Fibroblast of skin of left biceps (primary cell): ENCODE measurements at regions not wholly inside any gene's neighbourhood (a gene's known extent, or its start where the extent isn't known, plus 50 kb on each side); places are given as distances from the start of the nearest gene placed in this dataset.
"Not testable (repeated sequence)": the region's sequence is repeated elsewhere in the genome, so short reads cannot be mapped to it uniquely, and the experiment has no call there.

ENCODE experiments used
- DNase-seq, 2 experiments: peaks; one replicate each; pipeline ENCODE4 v3.0.0-alpha.2; 2013; ENCODE audit warnings: low read depth in 2 of 2

DNA sequence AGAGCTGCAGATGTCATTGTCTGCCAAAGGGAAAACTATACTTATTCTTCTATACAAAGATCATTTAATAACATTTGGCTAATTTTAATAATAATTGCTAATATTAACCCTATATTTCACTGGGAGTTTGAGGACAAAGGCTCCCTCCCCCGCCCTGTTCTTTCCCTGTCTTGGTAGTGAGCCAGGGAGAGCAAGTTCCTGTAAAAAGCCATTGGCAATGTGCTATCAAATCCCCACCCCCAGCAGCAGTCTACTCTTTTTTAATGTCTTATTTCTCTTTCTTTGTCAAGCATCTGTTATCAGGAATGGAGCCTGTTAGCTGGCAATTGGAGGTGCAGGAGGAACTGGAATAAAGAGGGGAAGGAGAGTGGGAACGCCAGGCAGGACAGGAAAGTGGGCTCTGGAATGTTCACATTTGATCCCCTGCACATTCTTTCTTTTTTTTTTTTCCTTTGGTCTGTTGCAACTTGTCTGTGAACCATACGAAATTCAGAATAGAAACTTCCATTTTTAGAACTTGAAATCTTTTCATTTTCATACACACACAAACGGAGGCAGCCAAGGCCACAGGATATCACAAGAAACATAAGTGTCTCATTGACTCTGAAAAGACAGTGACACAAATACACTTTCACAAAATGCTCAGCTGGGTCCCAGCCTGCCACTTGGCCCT lies 664.8 kb upstream of the ZNF608 start:
- DNase-seq, result peak in 1 of 2 experiments; percentile 20

DNA sequence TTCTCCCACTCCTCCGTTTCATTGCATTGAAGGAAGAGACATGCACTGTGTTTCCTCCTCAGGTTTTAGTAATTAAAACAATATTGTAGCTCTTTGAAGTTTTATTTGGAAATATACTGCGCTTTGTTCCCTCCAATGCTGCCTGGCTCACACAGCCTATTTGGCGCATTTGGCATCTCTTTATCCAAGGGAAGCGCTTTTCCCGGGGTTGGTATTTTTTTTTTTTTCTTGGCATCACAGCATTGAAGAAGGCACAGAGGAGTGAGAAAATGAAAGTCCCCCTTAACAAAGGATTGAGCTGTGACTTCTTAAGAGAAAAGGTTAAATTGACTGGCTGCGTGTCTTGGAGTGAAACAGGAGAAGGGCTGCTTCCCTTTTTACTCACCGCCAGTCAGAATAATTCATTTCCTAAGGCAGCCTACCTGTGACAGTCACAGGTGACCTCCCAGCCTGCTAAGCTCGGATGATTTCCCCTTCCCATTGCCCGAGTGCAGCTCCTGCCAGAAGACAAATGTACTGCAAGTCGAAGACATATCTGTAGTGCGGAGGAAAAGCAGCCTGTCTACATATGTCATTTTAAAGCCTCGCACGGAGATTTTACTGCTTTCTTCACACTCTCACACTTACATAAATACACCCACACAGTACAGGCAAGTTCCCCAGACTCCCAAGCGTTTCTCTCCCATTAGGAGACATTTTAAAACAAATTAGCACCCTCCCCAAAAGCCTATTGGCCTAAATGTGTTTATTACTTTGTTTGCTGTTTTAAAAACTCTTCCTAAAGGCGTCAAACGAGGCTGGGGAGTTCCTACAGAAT lies 665.5 kb upstream of the ZNF608 start:
- DNase-seq, result no peak

DNA sequence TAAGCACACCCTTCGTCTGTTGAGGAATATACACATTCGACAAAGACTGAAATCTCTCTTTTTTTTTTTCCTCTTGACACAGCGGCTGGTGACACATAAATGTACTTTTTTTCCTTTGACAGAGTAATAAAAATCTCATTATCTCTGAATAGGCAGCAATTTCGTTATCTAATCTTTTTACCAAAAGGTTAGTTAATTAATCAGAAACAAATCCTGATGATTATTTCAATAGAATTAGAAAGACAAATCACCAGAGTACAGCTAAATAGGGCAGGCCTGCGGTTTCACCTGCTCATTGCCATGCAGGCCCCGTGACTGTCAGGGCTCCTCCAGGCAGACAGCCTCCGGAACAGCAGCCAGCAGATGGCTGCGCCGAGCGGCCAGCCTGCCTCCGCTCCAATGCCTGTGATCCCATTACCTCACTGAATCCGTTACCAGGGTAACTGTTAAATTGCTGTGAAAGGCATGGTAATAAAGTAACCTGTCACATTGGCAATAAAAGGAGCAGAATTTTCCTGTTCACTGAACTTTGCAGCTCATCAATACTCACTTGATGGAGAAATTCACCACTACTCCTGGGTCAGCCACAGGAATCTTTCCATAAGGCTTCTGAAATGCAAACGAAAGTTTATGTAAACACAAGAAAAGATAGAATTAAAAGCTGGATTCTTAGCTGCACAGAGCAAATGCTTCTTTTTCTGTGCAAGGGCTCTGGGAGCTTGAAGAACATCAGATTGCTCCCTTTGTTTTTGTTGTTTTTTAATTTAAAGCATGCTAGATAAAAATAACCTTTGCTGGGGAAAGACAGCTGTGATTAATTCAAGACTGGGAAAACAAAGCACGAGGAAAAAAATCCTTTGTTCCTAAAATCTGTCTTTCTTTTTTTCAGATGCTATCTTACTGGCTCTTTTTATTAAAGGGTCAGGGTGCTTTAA lies 666.4 kb upstream of the ZNF608 start:
- peak; percentile 71 to 77 for DNase-seq

DNA sequence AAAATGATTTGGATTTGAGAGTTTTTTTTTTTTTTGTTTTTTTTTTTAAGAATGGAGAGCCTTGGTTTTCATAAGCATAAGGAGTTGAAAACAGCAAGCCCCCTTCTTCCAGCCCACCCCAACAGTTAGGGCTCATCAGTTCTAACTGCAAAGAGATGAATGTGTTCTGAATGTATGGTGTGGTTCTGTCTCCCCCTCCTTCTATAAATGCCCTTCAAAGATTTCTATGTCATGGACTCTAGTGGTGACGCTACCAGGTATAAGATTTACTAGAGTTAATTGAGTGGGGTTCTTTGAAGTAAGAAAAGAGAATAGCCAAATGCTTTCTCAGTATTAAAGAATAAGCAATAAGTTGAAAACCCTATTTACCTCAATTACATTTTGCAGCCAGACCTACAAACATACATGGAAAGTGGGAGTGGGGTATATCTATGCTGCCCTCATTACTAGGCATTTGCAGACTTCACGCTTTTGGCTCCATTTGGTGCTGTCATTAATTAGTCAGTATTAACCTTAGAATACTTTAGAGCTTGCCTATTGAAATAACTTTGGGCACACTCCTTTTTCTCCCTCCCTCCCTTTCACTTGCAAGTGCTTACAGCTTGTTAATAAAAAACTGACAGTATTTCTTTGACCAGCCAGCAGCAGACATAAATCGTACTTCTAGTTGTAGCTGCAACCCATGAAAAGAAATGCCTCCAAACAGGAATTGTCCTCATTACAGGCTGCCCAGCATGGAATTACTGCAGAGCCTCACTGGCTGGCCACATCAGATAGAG lies 667.2 kb upstream of the ZNF608 start:
- no peak for DNase-seq

DNA sequence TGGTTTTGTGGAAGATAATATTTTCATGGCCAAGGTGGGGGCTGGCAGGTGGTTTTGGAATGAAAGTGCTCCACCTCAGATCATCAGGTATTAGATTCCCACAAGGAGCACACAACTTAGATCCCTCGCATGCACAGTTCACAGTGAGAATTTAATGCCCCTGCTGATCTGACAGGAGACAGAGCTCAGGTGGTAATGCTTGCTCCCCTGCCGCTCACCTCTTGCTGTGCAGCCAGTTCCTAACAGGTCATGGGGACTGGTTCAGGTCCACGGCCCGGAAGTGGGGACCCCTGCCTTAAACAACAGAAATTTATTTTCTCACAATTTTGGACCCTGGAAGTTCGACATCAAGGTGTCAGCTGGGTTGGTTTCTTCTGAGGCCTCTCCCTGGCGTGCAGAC lies 668.7 kb upstream of the ZNF608 start:
- DNase-seq, result no peak

DNA sequence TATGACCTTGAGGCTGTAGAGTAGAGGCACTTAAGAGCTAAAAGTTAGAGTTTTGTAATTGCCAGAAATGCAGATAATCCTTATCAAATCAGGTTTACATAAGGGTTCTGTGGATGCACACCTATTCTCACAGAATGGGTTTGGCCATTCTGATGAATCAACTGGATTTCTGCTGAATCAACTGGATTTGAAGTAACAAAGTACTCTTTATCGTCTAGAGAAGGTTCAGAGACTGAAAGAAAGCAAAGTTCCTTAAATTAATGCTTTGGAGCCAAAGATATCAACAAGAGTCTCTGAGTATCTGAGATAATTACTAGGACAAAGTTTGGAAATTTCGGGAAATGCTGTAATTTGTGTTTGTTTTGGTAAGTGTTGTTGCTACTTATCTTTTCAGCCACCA lies 669.6 kb upstream of the ZNF608 start:
- DNase-seq, result no peak

DNA sequence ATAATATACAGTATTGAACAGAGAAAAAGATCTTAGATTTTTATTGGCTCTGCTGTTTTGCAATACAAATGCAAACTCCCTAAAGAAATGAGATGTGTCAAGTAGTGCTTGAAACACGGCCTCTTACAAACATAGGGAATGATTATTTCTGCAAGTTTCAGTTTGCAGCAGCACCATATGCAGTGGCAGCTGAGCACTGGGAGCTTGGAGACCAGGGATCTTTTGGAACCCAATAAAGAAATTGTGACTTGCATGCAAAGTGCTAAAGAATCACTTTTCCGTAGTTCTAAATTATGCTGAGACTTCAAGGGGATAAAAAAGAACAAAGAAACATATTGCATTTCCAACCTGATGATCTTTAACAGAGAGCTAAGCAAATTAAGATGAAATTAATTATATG lies 674.6 kb upstream of the ZNF608 start:
- no peak for DNase-seq

DNA sequence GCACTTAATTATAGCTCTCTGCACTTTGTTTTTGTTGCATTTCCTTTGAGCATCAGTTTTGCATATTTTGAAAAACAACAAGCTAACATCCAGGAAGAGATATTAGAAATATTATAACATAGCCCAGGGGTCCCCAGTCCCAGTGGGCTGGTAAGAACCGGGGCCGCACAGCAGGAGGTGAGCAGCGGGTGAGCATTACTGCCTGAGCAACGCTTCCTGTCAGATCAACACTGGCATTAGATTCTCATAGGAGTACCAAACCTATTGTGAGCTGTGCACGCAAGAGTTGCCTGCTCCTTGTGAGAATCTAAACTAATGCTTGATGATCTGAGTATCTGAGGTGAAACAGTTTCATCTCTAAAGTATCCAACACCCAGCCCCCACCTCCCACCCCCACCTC lies 675.9 kb upstream of the ZNF608 start:
- no peak for DNase-seq

DNA sequence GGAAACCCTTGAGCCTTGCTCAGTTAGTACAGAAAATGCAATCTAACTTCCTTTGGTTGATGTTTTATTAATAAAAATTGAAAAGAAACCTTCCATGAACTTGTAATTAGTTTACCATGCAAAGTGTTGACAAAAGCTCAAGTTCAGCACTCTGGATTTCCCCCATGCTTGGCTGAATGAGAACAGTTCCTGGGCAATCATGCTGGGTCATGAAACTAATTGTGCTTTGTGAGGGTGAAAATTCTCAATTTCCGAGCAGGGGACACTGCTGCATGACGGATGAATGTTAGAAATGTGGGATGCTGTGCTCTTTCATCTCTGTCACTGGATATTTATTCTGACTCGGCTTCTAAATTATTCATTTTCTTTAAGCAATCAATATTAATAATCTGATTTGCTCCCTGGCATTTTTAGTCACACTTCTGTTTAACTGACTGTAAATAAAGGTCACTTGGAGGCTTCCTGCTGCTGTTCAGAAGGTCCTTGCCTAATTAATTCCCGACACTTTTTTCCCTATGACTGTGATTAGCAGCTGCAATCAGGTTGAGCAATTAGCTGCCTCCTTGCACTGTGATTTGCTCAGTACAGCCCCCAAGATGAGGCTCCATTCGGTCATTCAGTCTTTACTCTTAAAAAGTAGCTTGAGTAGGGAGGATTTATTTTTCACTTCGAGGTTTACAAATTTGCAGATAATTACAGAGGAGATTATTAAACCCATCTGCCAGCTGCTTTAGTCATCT lies 678.1 kb upstream of the ZNF608 start:
- no peak for DNase-seq

DNA sequence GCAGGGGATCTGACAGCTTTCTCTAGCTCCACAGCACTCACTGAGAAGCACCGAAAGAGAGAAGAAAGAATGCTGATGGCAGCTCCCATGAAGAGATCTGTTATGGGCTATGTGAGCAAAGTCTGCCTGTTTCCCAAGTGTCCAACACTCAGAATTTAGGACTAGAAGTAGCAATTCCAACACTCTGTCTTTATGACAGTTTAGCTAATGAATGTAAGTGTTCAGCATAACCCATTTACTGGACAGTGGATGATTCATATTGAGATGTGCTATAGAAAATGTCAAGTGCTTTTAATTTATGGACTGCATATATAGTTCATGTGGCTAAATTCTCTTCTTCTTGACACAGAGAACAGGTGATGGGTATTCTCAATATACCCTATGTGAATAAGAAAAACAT lies 683.1 kb upstream of the ZNF608 start:
- DNase-seq, result no peak

DNA sequence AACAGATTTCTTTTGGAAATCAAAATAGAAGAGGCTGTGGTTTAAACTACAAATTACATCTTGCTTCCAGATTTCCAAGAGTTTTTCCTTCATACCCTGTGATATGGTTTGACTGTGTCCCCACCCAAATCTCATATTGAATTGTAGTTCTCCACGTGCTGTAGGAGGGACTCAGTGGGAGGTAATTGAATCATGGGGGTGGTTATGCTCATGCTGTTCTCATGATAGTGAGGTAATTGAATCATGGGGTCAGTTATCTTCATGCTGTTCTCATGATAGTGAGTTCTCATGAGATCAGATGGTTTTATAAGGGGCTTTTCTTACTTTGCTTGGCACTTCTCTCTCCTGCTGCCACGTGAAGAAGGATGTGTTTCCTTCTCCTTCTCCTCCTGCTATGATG lies 687.0 kb upstream of the ZNF608 start:
- DNase-seq, result no peak

DNA sequence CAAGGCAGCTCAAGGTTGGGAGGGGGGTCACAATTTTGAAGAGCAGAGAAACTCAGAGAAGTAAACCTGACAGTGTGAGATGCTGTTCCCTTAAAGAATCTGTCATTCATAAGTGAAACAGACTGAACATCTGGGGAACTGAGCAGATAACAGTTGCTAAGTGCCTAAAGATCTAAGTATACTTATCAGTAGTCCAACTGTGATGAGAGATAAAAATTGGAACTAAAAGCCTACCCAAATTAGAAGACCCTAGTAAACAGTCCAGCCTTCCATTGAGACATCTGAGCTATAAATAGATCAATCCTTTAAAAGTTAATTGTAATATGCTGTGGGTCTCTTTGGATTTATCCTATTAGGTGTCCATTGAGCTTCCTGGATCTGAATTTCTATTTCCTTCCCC lies 692.8 kb upstream of the ZNF608 start:
- no peak for DNase-seq

DNA sequence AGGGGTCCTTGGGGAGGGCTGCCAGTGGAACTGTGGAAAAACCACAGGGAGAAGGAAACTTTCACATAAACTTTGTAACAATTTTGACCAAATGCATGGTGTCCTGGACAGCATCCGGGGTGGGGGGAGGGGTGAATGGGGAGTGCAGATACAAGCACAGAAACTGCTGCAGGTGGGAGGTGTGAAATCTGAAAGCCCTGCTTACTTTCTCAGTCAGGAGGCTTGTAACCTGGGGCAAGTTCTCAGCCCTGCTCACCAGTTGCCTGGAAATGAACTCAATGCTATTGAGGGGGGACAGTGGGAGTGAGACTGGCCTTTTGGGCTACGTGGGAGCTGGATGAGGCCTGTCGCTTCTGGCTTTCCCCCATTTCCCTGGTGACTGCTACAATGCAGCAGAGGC lies 694.5 kb upstream of the ZNF608 start:
- no peak for DNase-seq

DNA sequence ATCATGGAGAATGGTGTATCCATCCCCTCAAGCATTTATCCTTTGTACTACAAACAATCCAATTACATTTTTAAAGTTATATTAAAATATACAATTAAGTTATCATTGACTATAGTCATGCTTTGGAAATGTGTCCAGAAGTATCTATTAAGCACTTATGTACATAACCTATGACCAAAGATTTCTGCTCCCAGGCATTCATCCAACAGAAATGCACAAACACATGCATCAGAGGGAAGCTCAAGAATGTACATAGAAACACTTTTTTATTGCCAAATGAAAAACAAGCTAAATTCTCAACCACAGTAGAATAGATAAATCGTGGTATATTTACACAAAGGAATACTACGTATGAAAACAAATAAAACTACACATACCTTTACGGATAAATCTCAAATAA lies 700.5 kb upstream of the ZNF608 start:
- peak; percentile 32 to 36 for DNase-seq

DNA sequence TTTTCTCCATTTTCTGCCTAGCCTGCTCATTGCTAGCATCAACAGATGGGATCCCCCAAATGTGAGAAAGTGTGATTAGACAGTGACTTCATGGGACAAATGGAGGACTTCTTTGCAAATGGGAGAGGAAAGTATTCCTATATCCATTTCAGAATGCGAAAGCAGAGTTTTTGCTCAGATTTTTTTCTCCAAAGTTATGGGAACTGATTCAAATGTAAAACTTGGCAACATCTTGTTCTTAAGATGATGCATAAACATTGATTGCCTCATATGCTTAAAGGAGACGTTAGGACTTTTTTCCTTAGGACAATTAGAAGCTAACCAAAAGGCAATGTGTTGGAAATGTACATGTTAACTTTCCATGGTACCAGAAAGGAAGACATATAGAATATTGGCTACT lies 704.3 kb upstream of the ZNF608 start:
- DNase-seq, result peak; percentile 19 to 30

DNA sequence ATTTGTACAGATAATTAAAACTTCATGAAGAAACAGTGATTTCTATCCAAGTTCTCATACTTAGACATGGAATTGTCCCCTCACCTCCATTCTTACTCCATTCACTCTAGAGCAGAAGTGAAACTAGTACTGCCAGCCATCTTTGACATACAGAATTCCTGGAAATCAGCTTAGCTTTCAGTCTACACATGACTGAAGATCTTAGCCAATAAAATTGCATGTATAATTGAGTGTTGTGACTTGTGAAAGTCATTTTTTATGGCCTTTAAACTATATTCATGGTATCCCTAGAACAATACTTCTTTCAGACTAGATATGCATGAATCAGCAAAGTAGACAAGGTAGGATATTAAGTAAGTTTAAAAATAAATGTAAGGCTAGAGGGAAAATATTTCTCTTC lies 705.2 kb upstream of the ZNF608 start:
- no peak for DNase-seq

DNA sequence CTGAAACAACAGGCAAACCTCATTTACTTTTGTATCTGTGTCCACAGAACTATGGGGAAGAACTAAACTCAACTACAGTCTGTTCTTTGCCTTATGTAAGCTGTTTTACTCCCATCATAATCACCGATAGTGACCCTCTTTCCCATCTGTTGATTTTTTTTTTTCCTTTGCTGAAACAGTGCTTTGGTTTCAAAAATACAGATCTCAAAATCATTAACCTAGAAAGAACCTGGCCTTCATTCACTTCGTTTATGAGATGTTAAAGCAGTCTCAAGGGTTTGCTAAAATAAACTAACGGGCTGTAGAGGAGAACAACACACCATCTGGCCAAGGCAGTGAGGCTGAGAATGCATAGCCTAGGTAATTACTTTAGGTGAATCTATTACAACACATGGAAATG lies 706.6 kb upstream of the ZNF608 start:
- no peak for DNase-seq

DNA sequence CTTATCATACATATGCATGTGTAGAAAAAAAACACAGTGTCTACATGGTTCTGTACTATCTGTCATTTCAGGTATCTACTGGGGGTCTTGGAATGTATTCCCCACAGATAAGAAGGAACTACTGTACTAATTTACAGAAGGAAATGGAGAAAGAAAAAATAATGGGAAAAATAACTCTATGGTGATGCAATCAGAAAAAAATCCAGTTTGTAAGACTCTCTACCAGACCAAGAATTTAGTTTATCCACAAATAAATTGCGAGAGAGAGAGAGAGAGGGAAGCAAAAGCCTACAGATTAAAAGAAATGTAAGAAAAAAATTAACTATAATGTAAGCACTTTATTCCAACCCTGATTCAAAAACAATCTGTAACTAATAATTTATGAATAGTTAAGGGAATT lies 708.6 kb upstream of the ZNF608 start:
- peak in 1 of 2 experiments; percentile 7 for DNase-seq

DNA sequence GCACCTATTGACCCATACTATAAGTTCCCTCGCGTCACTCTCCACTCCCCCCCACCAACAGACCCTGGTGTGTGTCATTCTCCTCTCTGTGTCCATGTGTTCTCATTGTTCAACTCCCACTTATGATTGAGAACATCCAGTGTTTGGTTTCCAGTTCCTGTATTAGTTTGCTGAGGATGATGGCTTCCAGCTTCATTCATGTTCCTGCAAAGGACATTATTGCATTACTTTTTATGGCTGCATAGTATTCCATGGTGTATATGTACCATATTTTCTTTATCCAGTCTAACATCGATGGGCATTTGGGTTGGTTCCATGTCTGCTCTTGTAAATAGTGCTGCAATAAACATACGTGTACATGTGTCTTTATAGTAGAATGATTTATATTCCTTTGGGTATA lies 709.6 kb upstream of the ZNF608 start:
- DNase-seq, result not testable (repeated sequence)

DNA sequence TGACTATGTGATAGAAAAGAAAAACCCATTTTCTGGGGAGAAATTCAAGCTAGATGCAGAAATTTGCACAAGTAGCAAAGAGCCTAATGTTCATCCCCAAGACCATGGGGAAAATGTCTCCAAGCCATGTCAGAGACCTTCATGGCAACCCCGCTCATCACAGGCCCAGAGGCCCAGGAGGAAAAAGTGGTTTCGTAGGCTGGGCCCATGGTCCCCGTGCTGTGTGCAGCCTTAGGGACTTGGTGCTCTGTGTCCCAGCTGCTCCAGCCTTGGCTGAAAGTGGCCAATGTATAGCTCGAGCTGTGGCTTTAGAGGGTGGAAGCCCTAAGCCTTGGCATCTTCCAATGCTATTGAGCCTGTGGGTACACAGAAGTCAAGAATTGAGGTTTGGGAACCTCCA lies 711.2 kb upstream of the ZNF608 start:
- no peak for DNase-seq

DNA sequence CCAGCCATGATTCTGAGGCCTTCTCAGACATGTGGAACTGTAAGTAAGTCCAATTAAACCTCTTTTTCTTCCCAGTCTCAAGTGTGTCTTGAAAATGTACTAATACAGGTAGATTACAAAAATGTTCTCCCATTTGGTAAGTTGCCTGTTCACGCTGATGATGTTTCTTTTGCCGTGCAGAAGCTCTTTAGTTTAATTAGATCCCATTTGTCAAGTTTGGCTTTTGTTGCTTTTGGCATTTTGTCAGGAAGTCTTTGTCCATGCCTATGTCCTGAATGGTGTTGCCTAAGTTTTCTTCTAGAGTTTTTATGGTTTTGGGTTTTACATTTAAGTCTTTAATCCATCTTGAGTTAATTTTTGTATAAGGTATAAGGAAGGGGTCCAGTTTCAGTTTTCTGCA lies 712.5 kb upstream of the ZNF608 start:
- DNase-seq, result not testable (repeated sequence)
